NCI-H146 treated with DMSO at 0.1 percent for 48 hours (cell line): ENCODE measurements at regions not wholly inside any gene's neighbourhood (a gene's known extent, or its start where the extent isn't known, plus 50 kb on each side); places are given as distances from the start of the nearest gene placed in this dataset.

Experiments
- DNase-seq: peaks from one replicate; lab custom pipeline; 2025; ENCODE audit not compliant: unreplicated experiment; lab: John Stamatoyannopoulos, UW

DNA sequence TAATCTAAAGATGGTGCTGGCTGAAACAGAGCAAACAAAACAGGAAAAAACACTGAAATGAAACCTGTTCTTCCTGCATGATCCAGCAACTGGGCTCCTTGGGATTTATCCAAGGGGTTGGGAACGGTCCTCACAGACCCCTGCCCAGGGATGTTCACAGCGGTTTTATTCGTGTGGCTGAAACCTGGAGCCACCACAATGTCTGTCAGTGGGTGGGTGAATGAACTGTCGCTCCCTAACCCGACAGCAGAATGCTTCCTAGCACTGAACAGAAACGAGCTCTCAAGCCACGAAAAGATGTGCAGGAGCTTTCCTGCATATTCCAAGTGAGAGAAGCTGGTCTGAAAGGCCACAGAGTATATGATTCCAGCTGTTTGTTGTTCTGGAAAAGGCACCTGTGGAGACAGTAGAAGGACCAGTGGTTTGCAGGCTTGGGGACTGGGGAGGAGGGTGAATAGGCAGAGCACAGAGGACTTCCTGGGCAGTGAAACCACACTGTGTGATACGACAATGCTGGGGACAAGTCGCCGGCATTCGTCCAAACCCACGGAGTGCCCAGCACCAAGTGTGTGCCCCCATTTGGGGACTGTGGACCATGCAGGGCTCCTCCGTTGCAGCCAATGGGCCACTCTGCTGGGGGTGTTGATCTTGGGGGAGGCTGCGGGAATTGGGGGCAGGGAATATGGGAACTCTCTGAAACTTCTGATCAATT, 73.9 kb downstream of the TEX29 start:
- no peak for DNase-seq

DNA sequence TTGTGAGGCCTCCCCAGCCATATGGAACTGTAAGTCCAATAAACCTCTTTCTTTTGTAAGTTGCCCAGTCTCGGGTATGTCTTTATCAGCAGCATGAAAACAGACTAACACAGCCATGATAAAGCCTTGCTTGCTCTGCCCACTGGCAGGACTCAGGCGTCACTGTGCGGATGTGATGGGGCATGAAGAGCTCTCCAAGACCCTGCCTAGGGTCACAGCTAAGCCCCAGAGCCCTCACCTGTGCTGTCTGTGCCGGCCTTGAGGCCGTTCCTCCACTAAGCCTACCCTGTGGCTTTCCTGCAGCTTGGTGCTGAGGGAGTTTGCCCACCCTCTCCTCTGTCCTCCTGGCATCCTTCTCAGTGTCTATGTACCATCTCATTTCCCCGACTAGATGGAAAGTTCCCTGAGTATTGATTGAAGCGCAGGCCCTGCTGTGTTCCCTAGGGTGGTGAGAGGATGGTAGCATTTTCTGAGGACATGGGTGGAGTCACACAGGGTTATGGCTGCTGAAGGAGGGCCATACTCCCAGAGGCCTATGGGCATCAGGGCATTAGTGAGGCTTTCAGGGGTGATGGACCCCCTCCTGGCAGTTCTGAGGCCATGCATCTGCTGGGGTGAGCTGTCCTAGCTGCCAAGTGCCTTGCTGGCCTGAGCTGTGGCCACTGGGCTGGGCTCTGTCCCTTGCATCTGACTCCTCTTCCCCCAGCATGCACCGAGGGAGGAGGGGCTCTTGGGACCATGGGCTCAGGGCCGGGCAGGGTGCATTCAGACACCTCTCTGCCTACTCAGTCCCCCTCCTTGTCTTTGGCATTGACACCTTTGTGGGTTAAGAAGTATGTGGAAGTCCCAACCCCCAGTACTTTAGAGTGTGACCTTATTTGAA, 75.3 kb downstream of the TEX29 start:
- DNase-seq: no peak

DNA sequence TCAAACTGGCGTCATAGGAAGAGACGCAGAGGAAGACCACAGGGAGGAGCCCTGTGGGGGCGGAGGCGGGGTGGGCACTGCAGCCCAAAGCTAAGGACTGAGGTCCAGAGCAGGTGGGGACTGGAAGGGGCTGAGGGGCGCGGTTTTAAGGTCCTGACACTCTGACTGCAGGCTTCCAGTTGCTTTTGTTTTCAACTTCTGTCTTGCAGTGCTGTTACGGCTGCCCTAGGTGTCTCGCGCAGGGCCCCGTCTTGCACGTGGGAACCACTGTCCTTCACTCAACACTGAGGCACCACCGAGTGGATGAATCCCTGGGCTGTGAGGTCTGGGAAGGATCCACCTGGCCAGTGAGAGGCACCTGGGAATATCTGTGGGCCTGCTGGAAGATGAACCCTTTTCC, 76.0 kb downstream of the TEX29 start:
- no peak for DNase-seq

DNA sequence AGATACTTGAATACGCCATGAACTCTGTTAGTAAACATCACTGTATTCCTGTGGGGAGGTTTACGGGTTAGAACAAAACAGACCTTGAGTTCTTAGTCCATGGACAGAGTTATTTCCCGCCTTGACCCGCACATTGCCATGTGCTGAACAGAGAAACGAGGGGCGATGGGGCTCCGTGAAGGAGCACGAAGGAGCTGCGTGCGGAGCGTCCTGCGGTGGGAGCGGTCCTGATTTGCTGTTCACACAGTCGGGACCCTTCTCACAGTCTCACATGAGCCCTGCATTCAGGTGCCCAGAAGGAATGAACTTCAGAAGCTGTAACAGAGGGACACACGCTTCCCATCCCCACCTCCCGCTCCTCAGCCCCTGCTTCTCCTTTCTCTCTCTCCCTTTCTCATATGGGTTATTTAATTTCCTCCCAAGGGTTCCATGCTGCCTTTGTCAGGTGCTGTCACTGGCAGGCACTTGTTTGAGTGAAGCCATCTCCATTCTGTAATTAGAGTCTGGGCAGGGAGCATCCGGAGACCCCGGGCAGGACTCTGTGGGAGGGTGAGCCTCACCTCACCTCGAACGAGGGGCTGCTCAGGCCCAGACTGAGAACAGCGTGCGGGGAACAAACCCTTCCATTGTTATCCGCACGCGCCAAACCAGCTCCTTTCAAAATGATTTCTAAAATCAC, 76.9 kb downstream of the TEX29 start:
- DNase-seq: no peak

DNA sequence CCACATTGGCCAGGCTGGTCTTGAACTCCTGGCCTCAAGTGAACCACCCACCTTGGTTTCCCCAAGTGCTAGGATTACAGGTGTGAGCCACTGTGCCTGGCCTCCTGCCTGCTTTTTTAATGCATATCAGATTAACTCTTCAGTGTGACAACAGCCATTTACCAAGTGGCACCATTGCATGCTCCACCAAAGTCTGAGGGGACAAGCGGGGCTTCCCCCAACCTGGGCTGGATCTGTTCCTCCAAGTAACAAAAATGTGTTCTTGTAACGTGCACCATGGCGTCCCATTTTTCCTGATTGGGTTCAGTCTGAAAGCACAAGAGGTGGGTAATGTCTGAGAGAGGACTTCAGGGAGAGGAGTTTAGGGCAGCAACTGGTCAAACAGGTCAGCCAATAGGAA, 77.8 kb downstream of the TEX29 start:
- no peak for DNase-seq

DNA sequence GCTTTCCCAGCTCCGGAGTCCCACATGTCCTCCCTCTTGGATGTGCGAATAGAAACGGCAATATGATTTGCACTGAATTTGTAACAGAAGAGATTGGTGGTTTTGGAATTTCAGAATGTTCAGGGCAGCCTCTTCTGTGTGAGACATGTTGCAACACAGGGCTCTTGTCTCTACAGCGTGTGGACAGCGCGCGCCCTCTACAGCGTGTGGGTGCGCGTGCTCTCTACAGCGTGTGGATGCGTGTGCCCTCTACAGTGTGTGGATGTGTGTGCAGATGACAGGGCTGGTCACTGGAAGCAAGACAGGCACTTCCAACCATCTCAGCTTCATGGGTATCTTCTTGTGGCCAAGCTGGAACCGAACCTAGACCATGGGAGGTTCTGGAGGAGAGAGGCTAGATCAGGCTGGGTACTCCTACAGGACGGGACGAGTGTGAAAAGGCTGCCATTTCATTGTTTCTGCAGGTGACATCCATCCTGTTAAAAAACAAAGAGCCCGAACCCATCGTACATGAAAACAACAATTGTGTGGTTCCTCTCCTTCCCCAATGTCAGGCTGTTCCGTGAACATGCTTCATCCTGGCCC, 78.4 kb downstream of the TEX29 start:
- no peak for DNase-seq

DNA sequence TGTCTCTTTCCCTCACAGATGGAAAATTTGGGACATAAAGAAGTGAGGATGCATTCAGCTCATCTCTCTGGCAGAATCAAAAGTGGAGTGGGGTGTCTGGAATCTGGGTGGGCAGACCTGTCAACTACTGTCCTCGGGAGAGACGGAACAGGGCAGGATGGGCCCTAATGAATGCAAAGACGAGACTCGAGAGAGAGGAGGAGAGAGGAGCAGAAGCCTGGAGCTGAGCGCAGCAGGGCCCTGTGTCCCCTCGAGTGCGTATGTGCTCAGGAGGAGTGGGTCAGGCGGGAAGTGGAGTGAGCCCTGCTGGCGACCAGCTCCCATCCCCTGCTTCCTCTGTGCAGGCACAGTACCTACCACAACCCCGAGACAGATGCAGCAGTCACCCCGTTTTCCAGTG, 78.9 kb downstream of the TEX29 start:
- no peak for DNase-seq

DNA sequence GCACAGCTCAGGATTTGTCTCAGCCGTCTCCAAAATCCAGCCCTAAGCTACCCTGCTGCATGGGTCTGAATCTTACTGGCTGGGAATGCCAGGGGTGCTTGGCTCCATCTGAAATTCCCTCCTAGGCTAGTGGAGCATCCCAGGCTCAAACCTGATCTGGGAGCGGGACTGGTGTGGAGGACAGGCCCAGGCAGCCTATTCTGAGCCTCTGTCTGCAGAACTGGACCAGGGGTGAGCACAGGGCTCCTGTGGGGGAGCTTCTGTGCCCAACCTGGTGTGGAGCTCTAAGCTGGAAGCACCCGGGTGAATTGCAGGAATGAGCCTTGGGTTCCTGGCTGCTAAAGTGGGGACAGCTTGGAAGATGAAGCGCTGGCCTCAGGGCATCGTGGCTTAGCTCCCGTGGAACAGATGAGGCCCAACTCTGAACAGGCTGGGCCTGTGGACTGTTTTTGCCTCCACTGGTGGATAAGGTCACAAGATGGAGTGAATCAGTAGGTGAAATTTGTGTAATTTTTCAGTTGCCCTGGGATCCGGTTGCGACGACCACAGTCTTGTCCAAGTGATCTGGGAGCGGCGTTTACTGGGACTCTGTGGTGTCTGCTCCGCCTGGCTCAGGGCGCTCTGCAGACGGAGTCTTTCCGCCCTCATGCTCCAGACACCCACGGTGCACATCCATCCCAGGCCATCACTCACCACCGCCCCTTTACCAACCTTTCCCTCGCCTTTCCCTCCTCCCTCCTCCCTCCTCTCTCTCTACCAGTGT, 79.5 kb downstream of the TEX29 start:
- DNase-seq: no peak

DNA sequence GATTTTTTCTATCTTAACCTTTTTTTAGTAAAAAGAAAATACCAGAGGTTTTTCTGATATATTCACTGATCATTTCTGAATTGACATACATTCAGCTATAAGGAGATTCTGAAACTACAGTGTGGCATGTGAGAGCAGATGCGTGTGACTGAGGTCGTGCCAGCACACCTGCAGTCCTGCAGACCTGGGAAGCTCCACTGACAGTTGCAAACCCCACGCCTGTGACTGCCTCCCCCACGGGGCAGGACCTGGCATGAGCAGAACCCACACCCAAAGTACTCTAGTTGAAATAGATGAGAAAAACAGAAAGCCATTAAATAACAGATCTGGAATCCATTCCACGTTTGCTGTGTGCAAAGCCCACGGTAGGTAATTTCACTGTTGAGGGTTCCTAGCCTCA, 80.7 kb downstream of the TEX29 start:
- no peak for DNase-seq

DNA sequence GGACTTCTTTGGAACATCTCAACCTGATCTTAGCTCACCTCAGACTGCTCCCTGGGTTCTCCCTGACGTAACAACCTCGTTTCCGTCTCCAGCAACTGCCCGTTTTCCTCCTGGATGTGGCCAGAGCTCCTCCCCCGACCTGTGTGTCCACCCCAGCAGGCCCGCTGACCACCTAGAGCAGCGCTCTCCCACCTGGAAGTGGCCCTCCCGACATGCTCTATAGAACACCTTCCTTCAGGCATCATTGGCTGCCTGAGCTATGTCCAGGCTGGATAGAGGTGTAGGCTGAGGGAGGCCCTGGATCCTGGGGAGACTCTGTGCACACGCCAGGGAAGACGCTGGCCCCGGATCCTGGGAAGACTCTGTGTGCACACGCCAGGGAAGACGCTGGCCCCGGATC, 81.3 kb downstream of the TEX29 start:
- DNase-seq: no peak

DNA sequence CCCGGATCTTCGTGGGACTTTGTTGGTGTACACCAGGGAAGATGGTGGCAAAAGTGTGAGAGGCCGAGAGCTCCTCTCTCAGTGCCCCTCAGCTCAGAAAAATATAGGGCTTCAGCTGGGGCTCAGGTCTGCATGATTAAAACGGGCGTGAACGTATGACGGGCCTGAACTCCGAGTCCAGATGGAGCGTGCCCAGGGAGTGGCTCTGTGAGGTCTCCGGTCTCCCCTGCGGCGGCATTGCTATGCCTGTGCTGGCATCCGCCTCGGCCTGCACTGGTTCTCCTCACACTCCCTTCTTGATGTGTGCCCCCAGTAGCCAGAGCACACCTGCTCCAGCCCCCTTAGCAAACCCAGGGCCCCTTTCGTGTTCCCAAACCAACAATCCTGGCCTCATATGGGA, 82.0 kb downstream of the TEX29 start:
- no peak for DNase-seq

DNA sequence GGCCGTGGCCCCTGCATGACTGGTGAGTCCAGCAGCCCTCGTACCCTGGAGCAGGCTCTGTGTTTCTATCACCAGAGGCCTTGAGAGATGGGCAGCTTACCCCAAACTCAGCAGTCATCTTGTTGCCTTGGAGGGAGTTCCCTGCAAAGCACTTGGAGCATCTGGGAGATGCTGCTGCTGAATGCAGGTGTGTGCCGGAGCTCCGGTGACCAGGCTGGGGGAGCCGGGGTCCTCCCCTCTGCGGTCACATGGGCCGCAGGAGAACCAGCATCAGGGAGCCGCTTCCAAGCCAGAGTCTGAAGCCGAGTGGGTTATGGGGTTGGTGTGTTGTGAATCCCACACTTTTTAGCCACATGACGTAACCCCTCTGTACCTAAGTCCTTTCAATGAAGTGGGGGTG, 82.8 kb downstream of the TEX29 start:
- no peak for DNase-seq

DNA sequence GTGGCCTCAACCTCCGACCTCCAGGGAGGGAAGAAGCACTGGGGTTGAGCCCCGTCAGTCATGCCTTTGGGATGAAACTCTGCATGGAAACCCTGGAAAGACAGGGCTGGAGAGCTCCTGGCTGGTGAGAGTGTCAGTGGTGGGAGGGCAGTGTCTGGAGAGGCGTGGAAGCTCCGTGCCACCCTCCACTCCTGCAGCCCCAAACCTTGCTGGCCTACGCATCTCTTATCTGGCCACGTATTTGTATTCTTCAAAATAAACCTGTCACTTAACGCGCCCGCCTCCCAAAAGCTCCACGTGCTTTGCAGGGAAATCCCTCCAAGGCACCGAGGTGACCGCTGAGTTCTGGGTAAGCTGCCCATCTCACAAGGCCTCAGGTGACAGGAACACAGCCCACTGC, 84.3 kb downstream of the TEX29 start:
- no peak for DNase-seq

DNA sequence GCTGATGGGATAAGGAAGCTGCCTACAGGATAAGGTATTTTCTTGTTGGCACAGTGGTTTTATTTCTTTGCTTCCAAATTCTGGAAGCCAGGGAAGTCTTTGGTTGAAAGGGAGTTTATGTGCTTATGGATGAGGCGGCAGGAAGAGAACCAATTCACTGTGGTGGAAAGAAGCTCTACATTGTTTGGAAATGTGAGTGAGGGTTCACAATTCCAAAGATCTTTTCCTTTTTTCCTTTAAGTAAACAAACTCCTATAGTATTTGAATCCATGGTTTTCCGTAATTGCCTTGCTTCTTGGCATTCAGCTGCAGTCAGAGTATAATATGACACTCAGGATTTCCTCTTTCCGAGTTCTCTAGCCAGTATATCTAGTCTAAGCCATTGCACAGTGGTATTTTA, 86.2 kb downstream of the TEX29 start:
- no peak for DNase-seq

DNA sequence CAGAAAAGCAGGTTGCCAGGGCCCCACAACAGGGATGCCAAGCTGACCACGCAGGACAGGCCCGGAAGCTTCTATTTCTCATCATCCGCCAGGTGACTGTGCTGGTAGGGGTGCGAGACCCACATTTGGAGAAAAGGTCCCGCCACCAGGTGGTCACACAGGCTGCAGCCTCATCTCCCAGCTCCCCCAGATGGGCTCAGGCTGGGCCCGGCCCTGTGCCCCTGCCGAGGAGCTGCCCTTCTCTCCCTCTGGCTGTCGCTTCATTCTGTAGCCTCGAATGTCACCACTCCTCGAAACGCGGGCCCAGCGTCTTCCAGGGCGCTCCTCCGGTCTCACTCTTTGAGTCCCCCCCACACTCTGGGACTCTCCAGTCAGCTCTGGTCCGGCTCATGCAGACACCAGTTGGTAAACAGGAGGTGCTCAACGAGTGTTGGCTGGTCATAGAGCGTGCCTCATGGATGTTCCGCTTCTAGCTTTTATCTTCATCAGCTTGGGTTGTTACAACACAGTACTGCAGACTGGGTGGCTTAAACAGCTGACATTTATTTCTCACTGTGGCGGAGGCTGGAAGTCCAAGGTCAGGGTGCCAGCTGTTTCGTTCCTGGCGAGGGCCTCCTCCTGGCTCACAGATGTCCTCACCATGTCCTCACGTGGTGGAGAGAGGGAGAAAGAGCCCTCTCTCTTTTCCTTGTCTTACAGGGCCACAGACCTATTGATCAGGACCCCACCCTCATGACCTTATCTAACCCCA, 87.1 kb downstream of the TEX29 start:
- no peak for DNase-seq

DNA sequence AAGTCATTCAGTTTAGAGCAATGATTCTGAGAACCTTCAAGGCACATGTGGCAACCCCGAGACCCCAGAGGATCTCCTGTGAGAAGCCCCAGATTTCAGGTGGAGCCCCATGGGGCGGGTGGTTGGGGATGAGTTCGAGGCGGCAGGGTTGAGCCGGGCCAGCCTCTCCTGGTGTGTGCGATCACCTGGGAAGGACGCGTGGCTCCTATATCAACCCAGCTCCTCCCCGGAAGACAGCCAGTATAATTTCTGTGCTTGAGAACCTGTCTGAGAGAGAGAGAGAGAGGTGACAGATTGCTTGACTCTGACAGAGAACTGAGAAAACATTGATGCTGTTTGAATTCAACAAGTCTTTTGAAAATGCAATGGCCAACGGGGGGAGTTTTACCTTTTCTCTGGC, 89.0 kb downstream of the TEX29 start:
- DNase-seq: no peak

DNA sequence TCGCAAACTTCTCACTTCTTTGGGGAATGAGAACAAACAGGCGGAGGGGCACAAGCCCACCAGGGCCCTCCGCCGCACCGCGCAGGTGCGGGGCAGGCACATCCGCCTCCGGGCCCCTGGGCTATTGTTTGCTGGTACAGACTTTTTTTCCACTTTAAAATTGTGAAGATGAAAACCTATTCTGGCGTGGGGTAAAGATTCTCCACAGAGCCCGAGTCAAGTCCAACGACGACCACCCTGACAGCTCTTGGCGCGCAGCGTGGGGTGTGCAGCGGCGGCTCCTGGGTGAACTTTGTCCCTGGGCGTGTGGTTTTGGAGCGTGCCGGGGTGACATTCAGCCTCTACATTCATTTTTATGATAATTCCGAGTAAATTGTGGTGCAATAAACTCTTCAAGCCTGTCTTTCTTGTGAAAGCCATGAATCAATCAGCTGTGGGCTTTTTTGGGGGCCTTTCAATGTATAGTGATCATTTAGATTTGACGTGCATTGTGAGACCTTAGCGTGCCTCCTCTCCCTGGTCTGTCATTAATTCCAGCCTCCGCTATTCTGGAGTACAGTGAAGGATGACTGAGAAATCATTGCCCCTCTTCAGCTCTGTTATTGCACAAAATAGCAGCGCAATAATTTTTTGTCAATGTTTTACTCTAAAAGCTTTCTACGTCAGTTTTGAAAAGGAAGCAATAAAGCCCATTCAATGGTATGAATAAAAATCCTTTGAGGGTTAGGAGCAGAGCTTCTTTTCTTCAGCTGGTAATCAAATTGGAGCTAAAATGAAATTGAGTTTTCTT, 90.0 kb downstream of the TEX29 start:
- DNase-seq: no peak

DNA sequence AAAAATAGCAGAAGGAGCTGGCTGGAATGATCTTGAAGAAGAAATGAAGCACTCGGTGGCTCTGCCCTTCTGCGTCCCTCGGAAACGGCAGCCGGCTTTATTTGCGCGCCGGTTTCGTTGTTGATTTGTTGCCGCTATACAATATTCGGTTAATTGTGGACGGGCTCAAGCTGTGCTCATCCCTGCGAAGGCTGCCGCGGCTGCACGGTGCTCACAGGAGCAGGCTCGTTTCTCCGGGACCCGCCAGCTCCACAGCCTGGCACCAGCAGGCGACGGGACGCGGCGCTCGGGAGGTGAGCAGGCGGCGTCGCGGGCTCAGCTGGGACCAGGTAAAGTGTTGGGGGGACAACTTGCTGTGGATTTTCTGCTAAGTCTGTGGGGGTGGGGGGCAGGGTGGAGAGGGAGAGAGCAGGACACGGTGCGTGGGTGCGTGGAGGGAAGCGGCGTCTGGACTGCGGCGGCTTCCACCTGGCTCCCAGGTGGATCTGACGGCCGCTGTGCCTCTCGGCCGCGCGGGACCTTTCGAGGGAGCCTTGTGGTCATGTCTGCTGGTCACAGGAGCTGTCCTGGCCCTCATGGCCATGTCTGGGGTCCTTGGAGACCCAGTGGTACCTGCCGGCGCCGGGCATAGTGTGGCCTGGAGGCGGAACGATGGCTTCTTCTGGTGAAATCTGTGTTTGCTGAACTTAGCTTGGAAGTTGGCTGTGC, 90.9 kb downstream of the TEX29 start:
- no peak for DNase-seq
